Stimulated activated CD4-positive, alpha-beta T cell treated with anti-CD3 and anti-CD28 coated beads, Interleukin-4, amount 100 ng/mL, for 1 hour (primary cell): ENCODE measurements at regions not wholly inside any gene's neighbourhood (a gene's known extent, or its start where the extent isn't known, plus 50 kb on each side); places are given as distances from the start of the nearest gene placed in this dataset.

Source experiments
- DNase-seq: peaks from one replicate; pipeline ENCODE4 v3.0.0-alpha.2; 2020

- DNase-seq = no peak
These were observed 247.4 kb upstream of the C1orf174 start for GRCh38 chr1:4147509-4147908.

- DNase-seq = no peak
These were observed 249.2 kb upstream of the C1orf174 start for GRCh38 chr1:4149281-4149680.

- no peak for DNase-seq
These were observed 249.8 kb upstream of the C1orf174 start for GRCh38 chr1:4149831-4150230.

GRCh38 chr1:4150262-4150661, 250.2 kb upstream of the C1orf174 start:
- no peak for DNase-seq

GRCh38 chr1:4152266-4152665, 252.2 kb upstream of the C1orf174 start:
- no peak for DNase-seq

GRCh38 chr1:4153571-4153970, 253.5 kb upstream of the C1orf174 start:
- DNase-seq = no peak

- DNase-seq = no peak
These were observed 256.3 kb upstream of the C1orf174 start for GRCh38 chr1:4156241-4156973.

GRCh38 chr1:4160181-4160580, 260.1 kb upstream of the C1orf174 start:
- DNase-seq = no peak

- DNase-seq = no peak
These were observed 261.4 kb upstream of the C1orf174 start for GRCh38 chr1:4161366-4162006.

- no peak for DNase-seq
These were observed 264.9 kb upstream of the C1orf174 start for GRCh38 chr1:4164965-4165364.

- no peak for DNase-seq
These were observed 265.7 kb upstream of the C1orf174 start for GRCh38 chr1:4165686-4166300.

- DNase-seq = no peak
These were observed 266.6 kb upstream of the C1orf174 start for GRCh38 chr1:4166713-4167112.

- no peak for DNase-seq
These were observed 269.9 kb upstream of the C1orf174 start for GRCh38 chr1:4169991-4170390.

- no peak for DNase-seq
These were observed 270.7 kb upstream of the C1orf174 start for GRCh38 chr1:4170548-4171340.

- DNase-seq = no peak
These were observed 271.7 kb upstream of the C1orf174 start for GRCh38 chr1:4171480-4172450.

GRCh38 chr1:4172644-4173599, 272.9 kb upstream of the C1orf174 start:
- DNase-seq = no peak

- no peak for DNase-seq
These were observed 273.7 kb upstream of the C1orf174 start for GRCh38 chr1:4173731-4174130.

- DNase-seq = no peak
These were observed 274.5 kb upstream of the C1orf174 start for GRCh38 chr1:4174291-4175200.

GRCh38 chr1:4175566-4176405, 275.7 kb upstream of the C1orf174 start:
- no peak for DNase-seq
